Stimulated activated naive CD8-positive, alpha-beta T cell treated with anti-CD3 and anti-CD28 coated beads, Interleukin-15, Interleukin-2, amounts not matched to agents 100 ng/mL and 50 ng/mL, for 24 hours (primary cell): ENCODE measurements at regions not wholly inside any gene's neighbourhood (a gene's known extent, or its start where the extent isn't known, plus 50 kb on each side); places are given as distances from the start of the nearest gene placed in this dataset.
"Not testable (repeated sequence)": the region's sequence is repeated elsewhere in the genome, so short reads cannot be mapped to it uniquely, and the experiment has no call there.

Experiments used
- H3K27ac Mint-ChIP-seq: one replicate; pipeline ENCODE4 v1.8.0; 2021; ENCODE audit warnings: mild to moderate bottlenecking, mixed read lengths
- H3K27me3 Mint-ChIP-seq: one replicate; pipeline ENCODE4 v1.8.0; 2021; ENCODE audit warnings: mixed read lengths
- H3K36me3 Mint-ChIP-seq: one replicate; pipeline ENCODE4 v1.8.0; 2021; ENCODE audit warnings: low read depth, mixed read lengths
- H3K4me1 Mint-ChIP-seq: one replicate; pipeline ENCODE4 v1.8.0; 2021; ENCODE audit warnings: low read depth, mixed read lengths
- H3K4me3 Mint-ChIP-seq: one replicate; pipeline ENCODE4 v1.8.0; 2021; ENCODE audit warnings: mild to moderate bottlenecking, mixed read lengths
- H3K9me3 Mint-ChIP-seq: one replicate; pipeline ENCODE4 v1.8.0; 2021; ENCODE audit warnings: mixed read lengths

GRCh38 chr22:27066856-27067255 is 409.5 kb downstream of the MIAT start:
- H3K27me3 Mint-ChIP-seq = peaks cover 34% of the 10 kb centered on the region
- no peaks in the 10 kb centered on the region for H3K4me1 Mint-ChIP-seq
- H3K36me3 Mint-ChIP-seq = no peaks in the 10 kb centered on the region
- no peaks in the 10 kb centered on the region for H3K9me3 Mint-ChIP-seq
- H3K4me3 Mint-ChIP-seq = no peak overlapping the region
- H3K27ac Mint-ChIP-seq = no peak overlapping the region

DNA sequence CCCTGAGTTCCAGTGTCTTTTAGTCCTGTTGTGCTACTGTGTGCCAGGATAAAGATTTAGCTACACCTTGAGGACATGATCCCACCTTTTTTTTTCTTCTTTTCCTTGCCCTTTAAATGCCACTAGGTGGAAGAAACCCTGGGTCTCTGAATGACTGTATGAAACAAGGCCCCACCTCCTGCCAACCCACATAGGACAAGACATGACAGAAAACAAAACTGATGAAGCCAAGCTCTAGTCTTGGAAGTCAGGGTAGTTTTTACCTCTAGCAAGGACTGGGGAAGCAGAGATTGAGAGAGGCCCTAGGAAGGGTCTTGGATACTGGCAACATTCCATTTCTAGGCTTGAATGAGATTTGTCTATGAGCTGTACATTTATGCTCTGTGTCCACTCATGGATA is 410.7 kb downstream of the MIAT start:
- Mint-ChIP-seq H3K9me3 (no peaks in the 10 kb centered on the region), H3K36me3 (no peaks in the 10 kb centered on the region), H3K27me3 (peaks cover 40% of the 10 kb centered on the region), H3K4me1 (no peaks in the 10 kb centered on the region), H3K4me3 (no peak overlapping the region), H3K27ac (no peak overlapping the region)

DNA sequence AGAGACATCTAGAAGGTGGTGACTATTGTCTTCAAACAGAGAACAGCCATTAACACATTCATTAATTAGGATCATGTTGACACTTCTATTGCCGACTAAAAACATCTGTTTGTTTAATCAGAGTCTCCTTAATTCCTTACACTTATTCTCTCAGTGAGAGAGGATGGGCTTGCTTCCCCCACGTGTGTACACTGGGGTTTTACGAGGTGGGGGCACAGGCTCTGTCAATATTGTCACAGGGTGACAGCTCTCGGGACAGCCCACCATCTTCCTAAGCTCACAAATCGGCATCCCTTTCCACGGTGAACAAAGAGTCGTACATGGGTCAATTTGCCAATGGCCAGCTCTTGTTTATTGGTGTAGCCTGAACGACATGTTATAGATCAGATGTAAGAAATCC is 413.2 kb downstream of the MIAT start:
- Mint-ChIP-seq H3K9me3 (no peaks in the 10 kb centered on the region), H3K36me3 (no peaks in the 10 kb centered on the region), H3K27me3 (peaks cover 35% of the 10 kb centered on the region), H3K4me1 (no peaks in the 10 kb centered on the region), H3K27ac (no peak overlapping the region), H3K4me3 (no peak overlapping the region)

DNA sequence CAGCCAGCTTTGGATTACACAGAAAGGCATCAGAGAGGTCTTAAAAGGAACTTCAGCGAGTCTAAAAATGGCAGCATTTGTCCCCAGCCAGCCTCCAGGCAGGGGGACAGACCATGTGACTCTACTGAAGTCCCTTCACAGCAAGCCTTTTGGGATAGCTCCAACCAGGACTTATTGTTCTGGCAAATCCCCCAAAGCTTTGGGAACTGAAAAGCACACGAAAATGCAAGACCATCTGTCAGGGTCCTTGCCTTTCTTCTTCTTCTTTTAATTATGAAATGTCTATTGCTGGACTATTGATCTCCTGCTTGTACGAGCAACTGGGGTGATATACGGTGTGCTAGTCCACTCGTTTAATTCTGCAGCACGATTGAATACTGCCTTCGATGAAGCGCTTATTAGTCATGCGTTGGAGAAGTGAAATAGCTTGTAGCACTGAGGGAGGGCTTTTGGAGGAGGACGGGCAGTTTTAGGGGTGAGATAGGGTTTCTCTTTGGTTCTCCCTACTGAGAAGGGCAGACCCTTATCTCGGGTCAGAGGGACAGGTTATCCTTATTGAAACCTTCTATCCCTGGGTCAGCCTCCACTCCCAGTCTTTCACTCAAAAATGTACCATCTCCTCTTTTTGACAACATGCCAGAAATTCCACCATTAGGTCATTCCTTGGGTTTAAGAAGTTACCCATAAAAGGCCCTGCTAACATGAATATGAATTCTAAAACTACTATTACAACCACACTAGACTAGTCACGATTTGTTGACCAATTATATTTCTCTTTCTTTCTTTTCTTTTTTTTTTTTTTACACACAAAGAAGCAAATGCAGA is 416.4 kb downstream of the MIAT start:
- Mint-ChIP-seq H3K36me3 (no peaks in the 10 kb centered on the region), H3K27ac (no peak overlapping the region), H3K4me1 (no peaks in the 10 kb centered on the region), H3K27me3 (peaks cover 31% of the 10 kb centered on the region), H3K4me3 (no peak overlapping the region), H3K9me3 (no peaks in the 10 kb centered on the region)

- Mint-ChIP-seq H3K27me3 (peaks cover 22% of the 10 kb centered on the region), H3K9me3 (no peaks in the 10 kb centered on the region), H3K4me3 (no peak overlapping the region), H3K4me1 (no peaks in the 10 kb centered on the region), H3K27ac (no peak overlapping the region), H3K36me3 (no peaks in the 10 kb centered on the region)
Observed at GRCh38 chr22:27075028-27075678, 417.8 kb downstream of the MIAT start.

- no peak overlapping the region for H3K4me3 Mint-ChIP-seq
- no peak overlapping the region for H3K27ac Mint-ChIP-seq
- H3K27me3 Mint-ChIP-seq = peaks cover 18% of the 10 kb centered on the region
- no peaks in the 10 kb centered on the region for H3K9me3 Mint-ChIP-seq
- H3K4me1 Mint-ChIP-seq = no peaks in the 10 kb centered on the region
- no peaks in the 10 kb centered on the region for H3K36me3 Mint-ChIP-seq
Observed at GRCh38 chr22:27075891-27076290, 418.5 kb downstream of the MIAT start.

- H3K36me3 Mint-ChIP-seq, H3K9me3 Mint-ChIP-seq, H3K4me1 Mint-ChIP-seq, H3K27ac Mint-ChIP-seq, H3K4me3 Mint-ChIP-seq: not testable (repeated sequence)
- H3K27me3 Mint-ChIP-seq = peaks cover 24% of the 10 kb centered on the region
Observed at GRCh38 chr22:27078064-27078463, 420.7 kb downstream of the MIAT start.

DNA sequence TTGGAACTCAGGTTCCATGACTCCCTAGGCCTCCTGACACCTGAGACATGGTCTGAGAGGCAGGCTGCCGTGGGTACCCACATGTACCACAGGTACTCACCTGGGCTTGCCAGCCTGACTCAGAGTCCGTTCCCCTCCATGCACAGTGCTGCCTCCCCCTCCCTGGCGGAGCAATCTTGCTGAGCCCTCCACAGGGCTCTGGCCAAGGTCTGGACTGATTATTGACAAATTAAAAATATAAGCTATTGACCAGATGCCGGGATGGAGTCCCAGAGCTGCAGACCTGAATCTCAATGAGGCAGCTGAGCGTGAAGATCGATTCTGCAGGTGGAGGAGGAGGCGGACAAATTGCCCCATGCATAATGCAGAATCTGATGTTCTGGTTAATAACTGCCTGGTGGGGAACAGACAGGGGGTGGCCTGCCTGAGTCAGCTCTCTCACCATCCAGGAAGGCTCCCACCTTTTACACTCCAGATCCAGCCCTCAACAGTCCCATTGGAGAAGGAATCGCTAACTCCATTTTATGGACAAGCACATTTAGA is 422.7 kb downstream of the MIAT start:
- H3K4me3 Mint-ChIP-seq = no peak overlapping the region
- H3K27ac Mint-ChIP-seq = no peak overlapping the region
- H3K4me1 Mint-ChIP-seq = no peaks in the 10 kb centered on the region
- no peaks in the 10 kb centered on the region for H3K36me3 Mint-ChIP-seq
- H3K9me3 Mint-ChIP-seq = no peaks in the 10 kb centered on the region
- peaks cover 26% of the 10 kb centered on the region for H3K27me3 Mint-ChIP-seq

DNA sequence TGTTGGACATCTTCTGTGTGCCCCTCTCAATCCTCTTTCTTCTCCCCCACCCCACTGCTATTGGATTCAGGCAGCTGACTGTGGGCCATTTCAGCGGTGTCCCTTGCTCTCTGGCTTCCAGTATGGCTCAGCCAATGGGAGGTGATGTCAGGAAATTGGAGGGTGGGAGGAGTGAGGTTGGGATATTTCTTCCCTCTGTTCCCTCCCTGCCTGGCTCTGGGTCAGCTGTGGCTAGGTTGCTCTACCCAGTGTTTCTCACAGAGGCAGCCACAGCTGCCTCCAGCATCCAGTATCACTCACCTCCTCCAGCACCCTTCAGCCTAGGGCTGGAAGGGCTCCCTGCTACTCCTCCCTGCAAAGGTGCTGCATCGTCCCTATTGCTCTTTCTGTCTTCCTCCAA is 423.5 kb downstream of the MIAT start:
- Mint-ChIP-seq H3K4me3 (no peak overlapping the region), H3K27me3 (peaks cover 33% of the 10 kb centered on the region), H3K27ac (no peak overlapping the region), H3K9me3 (no peaks in the 10 kb centered on the region), H3K36me3 (no peaks in the 10 kb centered on the region), H3K4me1 (no peaks in the 10 kb centered on the region)

- Mint-ChIP-seq H3K9me3 (no peaks in the 10 kb centered on the region), H3K27ac (no peak overlapping the region), H3K4me3 (no peak overlapping the region), H3K27me3 (peaks cover 41% of the 10 kb centered on the region), H3K4me1 (no peaks in the 10 kb centered on the region), H3K36me3 (no peaks in the 10 kb centered on the region)
Observed at GRCh38 chr22:27083610-27084009, 426.2 kb downstream of the MIAT start.

GRCh38 chr22:27084130-27084529 is 426.7 kb downstream of the MIAT start:
- H3K36me3 Mint-ChIP-seq = no peaks in the 10 kb centered on the region
- no peaks in the 10 kb centered on the region for H3K4me1 Mint-ChIP-seq
- peaks cover 38% of the 10 kb centered on the region for H3K27me3 Mint-ChIP-seq
- H3K4me3 Mint-ChIP-seq = no peak overlapping the region
- H3K27ac Mint-ChIP-seq = no peak overlapping the region
- no peaks in the 10 kb centered on the region for H3K9me3 Mint-ChIP-seq

GRCh38 chr22:27086080-27087044 is 429.0 kb downstream of the MIAT start:
- no peak overlapping the region for H3K27ac Mint-ChIP-seq
- H3K36me3 Mint-ChIP-seq = no peaks in the 10 kb centered on the region
- H3K9me3 Mint-ChIP-seq = no peaks in the 10 kb centered on the region
- H3K4me3 Mint-ChIP-seq = no peak overlapping the region
- H3K4me1 Mint-ChIP-seq = no peaks in the 10 kb centered on the region
- H3K27me3 Mint-ChIP-seq = peaks cover 33% of the 10 kb centered on the region

- H3K27me3 Mint-ChIP-seq = peaks cover 28% of the 10 kb centered on the region
- no peaks in the 10 kb centered on the region for H3K9me3 Mint-ChIP-seq
- H3K27ac Mint-ChIP-seq = no peak overlapping the region
- H3K4me1 Mint-ChIP-seq = no peaks in the 10 kb centered on the region
- H3K4me3 Mint-ChIP-seq = no peak overlapping the region
- H3K36me3 Mint-ChIP-seq = no peaks in the 10 kb centered on the region
Observed at GRCh38 chr22:27087051-27087450, 429.7 kb downstream of the MIAT start.

GRCh38 chr22:27088026-27088425 is 430.6 kb downstream of the MIAT start:
- H3K4me1 Mint-ChIP-seq = no peaks in the 10 kb centered on the region
- no peaks in the 10 kb centered on the region for H3K36me3 Mint-ChIP-seq
- H3K27ac Mint-ChIP-seq = no peak overlapping the region
- no peaks in the 10 kb centered on the region for H3K9me3 Mint-ChIP-seq
- H3K27me3 Mint-ChIP-seq = peaks cover 24% of the 10 kb centered on the region
- H3K4me3 Mint-ChIP-seq = no peak overlapping the region

DNA sequence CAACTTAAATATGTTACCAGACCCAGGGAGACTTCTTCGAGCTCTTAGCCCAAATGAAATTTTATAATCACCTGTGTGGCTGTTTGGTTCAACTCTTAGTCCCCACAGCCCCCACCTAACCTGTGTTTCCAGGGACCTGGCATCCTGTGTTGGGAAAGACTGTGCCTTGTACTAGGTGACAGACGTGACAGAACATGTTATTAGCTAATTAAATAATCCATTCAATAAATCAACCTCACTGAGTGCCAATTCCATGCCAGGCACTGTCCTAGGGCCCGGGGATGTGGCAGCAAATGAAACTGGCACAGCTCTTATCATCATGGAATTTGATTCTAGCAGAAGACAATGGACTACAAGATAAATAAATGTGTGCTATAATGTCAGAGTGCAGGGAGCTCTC is 431.9 kb downstream of the MIAT start:
- H3K36me3 Mint-ChIP-seq = no peaks in the 10 kb centered on the region
- H3K4me1 Mint-ChIP-seq = no peaks in the 10 kb centered on the region
- no peak overlapping the region for H3K4me3 Mint-ChIP-seq
- H3K9me3 Mint-ChIP-seq = no peaks in the 10 kb centered on the region
- peaks cover 20% of the 10 kb centered on the region for H3K27me3 Mint-ChIP-seq
- H3K27ac Mint-ChIP-seq = no peak overlapping the region
